SK-N-SH (cell line): ENCODE measurements at regions not wholly inside any gene's neighbourhood (a gene's known extent, or its start where the extent isn't known, plus 50 kb on each side); places are given as distances from the start of the nearest gene placed in this dataset.

Experiments used
- CTCF ChIA-PET: fragments of 300-600, 350-600 bp; formaldehyde crosslinking; extraction: SDS; loops from one replicate; lab custom pipeline; 2021; lab: Yijun Ruan, JAX
- POLR2A ChIA-PET: fragments of 350-600 bp; sonication (Branson Sonifier 250); formaldehyde crosslinking; extraction: SDS; loops from one replicate; lab custom pipeline; 2020; ENCODE audit warnings: antibody characterized with exemption, inconsistent platforms; lab: Yijun Ruan, JAX
- DNase-seq: peaks from one replicate; pipeline ENCODE4 v3.0.0; 2012
- H2AFZ ChIP-seq: fragments of 200-600 bp; sonication (generic); 2 replicates; pipeline ENCODE4 v1.8.1; 2016; ENCODE audit warnings: antibody characterized with exemption, mild to moderate bottlenecking, low read depth
- H3F3A ChIP-seq: fragments of 200-600 bp; sonication (generic); replicated peaks from 2 replicates; pipeline ENCODE3; 2016; ENCODE audit warnings: antibody characterized with exemption, mild to moderate bottlenecking; ENCODE audit not compliant: insufficient read depth
- H3K27ac ChIP-seq, 2 experiments: fragments of 200-500 bp in 1 of 2; fragments of 200-600 bp in 1 of 2; sonication (Bioruptor generic) in 1 of 2; sonication (generic), shearing (Covaris generic) in 1 of 2; 2 replicates each; pipeline versions ENCODE4 v1.5.1 to v1.6.1; 2014 to 2016; ENCODE audit warnings: low read depth in 2 of 2, inconsistent platforms in 1 of 2, low read length in 1 of 2, mild to moderate bottlenecking in 1 of 2, mixed read lengths in 1 of 2
- H3K27me3 ChIP-seq: fragments of 200-600 bp; sonication (generic), shearing (Covaris generic); 2 replicates; pipeline ENCODE4 v1.6.1; 2016; ENCODE audit warnings: mixed run types; ENCODE audit not compliant: insufficient read depth
- H3K36me3 ChIP-seq, 2 experiments: fragments of 200-500 bp in 1 of 2; fragments of 200-600 bp in 1 of 2; sonication (Bioruptor generic) in 1 of 2; sonication (generic) in 1 of 2; replicated peaks in 1 of 2; 2 replicates each; pipeline versions ENCODE3 to v1.5.1; 2014 to 2016; ENCODE audit warnings: low read length in 1 of 2, mild to moderate bottlenecking in 1 of 2; ENCODE audit not compliant: insufficient read depth in 2 of 2, control insufficient read depth in 1 of 2
- H3K4me1 ChIP-seq, 2 experiments: fragments of 200-500 bp in 1 of 2; fragments of 200-600 bp in 1 of 2; sonication (Bioruptor generic) in 1 of 2; sonication (generic), shearing (Covaris generic) in 1 of 2; 2 replicates each; pipeline versions ENCODE4 v1.5.1 to v1.6.1; 2014 to 2016; ENCODE audit warnings: low read depth in 1 of 2, low read length in 1 of 2, mixed run types in 1 of 2; ENCODE audit not compliant: insufficient read depth in 2 of 2, control insufficient read depth in 1 of 2
- H3K4me2 ChIP-seq: fragments of 200-600 bp; sonication (generic), shearing (Covaris generic); 2 replicates; pipeline ENCODE4 v1.6.1; 2017; ENCODE audit warnings: mixed run types
- H3K4me3 ChIP-seq, 2 experiments: fragments of 200-500 bp in 1 of 2; fragments of 200-600 bp in 1 of 2; sonication (Bioruptor generic) in 1 of 2; sonication (generic), shearing (Covaris generic) in 1 of 2; 2 replicates each; pipeline versions ENCODE4 v1.5.1 to v1.8.1; 2014 to 2016; ENCODE audit warnings: low read depth in 2 of 2, inconsistent platforms in 1 of 2, low read length in 1 of 2, mild to moderate bottlenecking in 1 of 2, mixed read lengths in 1 of 2, moderate library complexity in 1 of 2
- H3K79me2 ChIP-seq: fragments of 200-600 bp; sonication (generic); 2 replicates; pipeline ENCODE4 v1.8.1; 2017; ENCODE audit warnings: mild to moderate bottlenecking; ENCODE audit not compliant: insufficient read depth
- H3K9ac ChIP-seq: fragments of 200-600 bp; sonication (generic); 2 replicates; pipeline ENCODE4 v1.6.1; 2017; ENCODE audit warnings: mixed run types
- H3K9me2 ChIP-seq: fragments of 200-600 bp; sonication (generic); 2 replicates; pipeline ENCODE4 v1.6.1; 2017; ENCODE audit warnings: mixed run types
- H3K9me3 ChIP-seq: fragments of 200-600 bp; sonication (generic); 2 replicates; pipeline ENCODE4 v1.6.1; 2017; ENCODE audit warnings: mixed run types, mild to moderate bottlenecking, moderate library complexity
- H4K20me1 ChIP-seq: fragments of 200-600 bp; sonication (generic); 2 replicates; pipeline ENCODE4 v1.6.1; 2017; ENCODE audit warnings: mild to moderate bottlenecking, mixed run types; ENCODE audit not compliant: insufficient read depth
- EP300 ChIP-seq, 2 experiments: IDR thresholded peaks; 2 replicates each; pipeline versions ENCODE4 v1.4.0 to v1.6.1; 2012; ENCODE audit warnings: borderline replicate concordance in 1 of 2, low read depth in 1 of 2, low read length in 1 of 2
- EZH2phosphoT487 ChIP-seq: fragments of 200-600 bp; sonication (generic); IDR thresholded peaks from 2 replicates; pipeline ENCODE4 v1.6.1; 2017; ENCODE audit warnings: low read depth, mixed run types, mild to moderate bottlenecking, antibody characterized with exemption, moderate library complexity, borderline replicate concordance
- FOXM1 ChIP-seq: IDR thresholded peaks from 2 replicates; pipeline ENCODE4 v1.4.0; 2012; ENCODE audit warnings: low read depth, mild to moderate bottlenecking
- GATA2 ChIP-seq: sonication (generic); formaldehyde crosslinking; IDR thresholded peaks from 2 replicates; pipeline ENCODE4 v1.5.0; 2020; ENCODE audit warnings: mild to moderate bottlenecking, missing genetic modification reagents
- IRF3 ChIP-seq: fragments of 150-350 bp; IDR thresholded peaks from 2 replicates; pipeline ENCODE4 v1.6.1; 2016; ENCODE audit warnings: mild to moderate bottlenecking, low read depth, low read length
- JUND ChIP-seq: IDR thresholded peaks from 2 replicates; pipeline ENCODE4 v1.4.0; 2012
- MXI1 ChIP-seq: IDR thresholded peaks from 2 replicates; pipeline ENCODE4 v1.6.1; 2012; ENCODE audit warnings: mild to moderate bottlenecking, low read depth, low read length, improper control_type of control experiment
- NFIC ChIP-seq: IDR thresholded peaks from 2 replicates; pipeline ENCODE4 v1.4.0; 2012; ENCODE audit warnings: borderline replicate concordance
- NRF1 ChIP-seq: IDR thresholded peaks from 2 replicates; pipeline ENCODE4 v1.6.1; 2012; ENCODE audit warnings: low read depth, mild to moderate bottlenecking, low read length
- RCOR1 ChIP-seq: fragments of 150-350 bp; IDR thresholded peaks from 2 replicates; pipeline ENCODE4 v1.6.1; 2017; ENCODE audit warnings: antibody characterized with exemption, low read length
- RFX5 ChIP-seq: IDR thresholded peaks from 2 replicates; pipeline ENCODE4 v1.6.1; 2012; ENCODE audit warnings: mild to moderate bottlenecking, improper control_type of control experiment, low read length
- RXRA ChIP-seq: IDR thresholded peaks from 2 replicates; pipeline ENCODE4 v1.4.0; 2012; ENCODE audit warnings: low read depth, mild to moderate bottlenecking, borderline replicate concordance
- SIN3A ChIP-seq: IDR thresholded peaks from 2 replicates; pipeline ENCODE4 v1.6.1; 2012; ENCODE audit warnings: low read depth, mild to moderate bottlenecking, low read length, moderate library complexity, borderline replicate concordance
- TAF1 ChIP-seq: IDR thresholded peaks from 2 replicates; pipeline ENCODE4 v1.6.1; 2012; ENCODE audit warnings: low read depth, mild to moderate bottlenecking, low read length, moderate library complexity, borderline replicate concordance
- USF2 ChIP-seq: fragments of 150-350 bp; IDR thresholded peaks from 2 replicates; pipeline ENCODE4 v1.6.1; 2017; ENCODE audit warnings: antibody characterized with exemption, low read length, low read depth, borderline replicate concordance
- YY1 ChIP-seq: IDR thresholded peaks from 2 replicates; pipeline ENCODE4 v1.4.0; 2012; ENCODE audit warnings: low read depth, mild to moderate bottlenecking
- ZBTB33 ChIP-seq: IDR thresholded peaks from 2 replicates; pipeline ENCODE4 v1.4.0; 2012; ENCODE audit warnings: low read depth, borderline replicate concordance
- WGBS: methylation state at CpG from one replicate; pipeline ENCODE4 v1.1.6; 2017; ENCODE audit warnings: low lambda C conversion rate; 5-methylcytosine and 5-hydroxymethylcytosine counted together
- TF ChIP-seq, protein P1 (sequence below): IDR thresholded peaks from 2 replicates; pipeline ENCODE4 v1.6.1; 2012; ENCODE audit warnings: mild to moderate bottlenecking, low read depth, low read length, moderate library complexity
- TF ChIP-seq, protein P2 (sequence below): fragments of 200-600 bp; sonication (generic); IDR thresholded peaks from 2 replicates; pipeline ENCODE4 v1.6.1; 2017; ENCODE audit warnings: antibody characterized with exemption, mild to moderate bottlenecking, moderate library complexity

GRCh38 chr16:63326736-63327339 is 1290.6 kb upstream of the CDH8 start:
- H3K79me2 ChIP-seq: no peaks in the 10 kb centered on the region
- H3K9me2 ChIP-seq: no peaks in the 10 kb centered on the region
- no peaks in the 10 kb centered on the region for H4K20me1 ChIP-seq
- H3F3A ChIP-seq: peaks cover 30% of the 10 kb centered on the region
- POLR2A ChIA-PET: no interaction called here
- no peak for DNase-seq
- WGBS: 74% methylated on average over 3 of the region's 3 CpGs
- no peaks in the 10 kb centered on the region for H3K9me3 ChIP-seq
- no peak overlapping the region for H2AFZ ChIP-seq
- H3K9ac ChIP-seq: no peak overlapping the region
- peaks cover 0 to 15% of the 10 kb centered on the region in 2 experiments; a peak in 2 of 4 replicates for H3K4me1 ChIP-seq
- no peak for TF ChIP-seq IRF3
- TF ChIP-seq RCOR1: no peak
- no peak for TF ChIP-seq MXI1
- TF ChIP-seq ZBTB33: no peak
- no peak for TF ChIP-seq USF2
- no peak for TF ChIP-seq JUND
- TF ChIP-seq SIN3A: no peak
- TF ChIP-seq YY1: no peak
- TF ChIP-seq FOXM1: no peak
- TF ChIP-seq TAF1: no peak
- no peak for TF ChIP-seq GATA2 (CRISPR knock-in tag)
- TF ChIP-seq RFX5: no peak
- TF ChIP-seq, protein P1, sequence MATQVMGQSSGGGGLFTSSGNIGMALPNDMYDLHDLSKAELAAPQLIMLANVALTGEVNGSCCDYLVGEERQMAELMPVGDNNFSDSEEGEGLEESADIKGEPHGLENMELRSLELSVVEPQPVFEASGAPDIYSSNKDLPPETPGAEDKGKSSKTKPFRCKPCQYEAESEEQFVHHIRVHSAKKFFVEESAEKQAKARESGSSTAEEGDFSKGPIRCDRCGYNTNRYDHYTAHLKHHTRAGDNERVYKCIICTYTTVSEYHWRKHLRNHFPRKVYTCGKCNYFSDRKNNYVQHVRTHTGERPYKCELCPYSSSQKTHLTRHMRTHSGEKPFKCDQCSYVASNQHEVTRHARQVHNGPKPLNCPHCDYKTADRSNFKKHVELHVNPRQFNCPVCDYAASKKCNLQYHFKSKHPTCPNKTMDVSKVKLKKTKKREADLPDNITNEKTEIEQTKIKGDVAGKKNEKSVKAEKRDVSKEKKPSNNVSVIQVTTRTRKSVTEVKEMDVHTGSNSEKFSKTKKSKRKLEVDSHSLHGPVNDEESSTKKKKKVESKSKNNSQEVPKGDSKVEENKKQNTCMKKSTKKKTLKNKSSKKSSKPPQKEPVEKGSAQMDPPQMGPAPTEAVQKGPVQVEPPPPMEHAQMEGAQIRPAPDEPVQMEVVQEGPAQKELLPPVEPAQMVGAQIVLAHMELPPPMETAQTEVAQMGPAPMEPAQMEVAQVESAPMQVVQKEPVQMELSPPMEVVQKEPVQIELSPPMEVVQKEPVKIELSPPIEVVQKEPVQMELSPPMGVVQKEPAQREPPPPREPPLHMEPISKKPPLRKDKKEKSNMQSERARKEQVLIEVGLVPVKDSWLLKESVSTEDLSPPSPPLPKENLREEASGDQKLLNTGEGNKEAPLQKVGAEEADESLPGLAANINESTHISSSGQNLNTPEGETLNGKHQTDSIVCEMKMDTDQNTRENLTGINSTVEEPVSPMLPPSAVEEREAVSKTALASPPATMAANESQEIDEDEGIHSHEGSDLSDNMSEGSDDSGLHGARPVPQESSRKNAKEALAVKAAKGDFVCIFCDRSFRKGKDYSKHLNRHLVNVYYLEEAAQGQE: no peak
- TF ChIP-seq NRF1: no peak
- no peak for TF ChIP-seq NFIC
- TF ChIP-seq, protein P2, sequence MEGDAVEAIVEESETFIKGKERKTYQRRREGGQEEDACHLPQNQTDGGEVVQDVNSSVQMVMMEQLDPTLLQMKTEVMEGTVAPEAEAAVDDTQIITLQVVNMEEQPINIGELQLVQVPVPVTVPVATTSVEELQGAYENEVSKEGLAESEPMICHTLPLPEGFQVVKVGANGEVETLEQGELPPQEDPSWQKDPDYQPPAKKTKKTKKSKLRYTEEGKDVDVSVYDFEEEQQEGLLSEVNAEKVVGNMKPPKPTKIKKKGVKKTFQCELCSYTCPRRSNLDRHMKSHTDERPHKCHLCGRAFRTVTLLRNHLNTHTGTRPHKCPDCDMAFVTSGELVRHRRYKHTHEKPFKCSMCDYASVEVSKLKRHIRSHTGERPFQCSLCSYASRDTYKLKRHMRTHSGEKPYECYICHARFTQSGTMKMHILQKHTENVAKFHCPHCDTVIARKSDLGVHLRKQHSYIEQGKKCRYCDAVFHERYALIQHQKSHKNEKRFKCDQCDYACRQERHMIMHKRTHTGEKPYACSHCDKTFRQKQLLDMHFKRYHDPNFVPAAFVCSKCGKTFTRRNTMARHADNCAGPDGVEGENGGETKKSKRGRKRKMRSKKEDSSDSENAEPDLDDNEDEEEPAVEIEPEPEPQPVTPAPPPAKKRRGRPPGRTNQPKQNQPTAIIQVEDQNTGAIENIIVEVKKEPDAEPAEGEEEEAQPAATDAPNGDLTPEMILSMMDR: no peak
- no peak for TF ChIP-seq RXRA
- no peak for TF ChIP-seq EP300 (IDR thresholded peaks at IDR 0.05; ENCODE audit: borderline replicate concordance in 1 of 2, low read depth in 1 of 2, low read length in 1 of 2)
- TF ChIP-seq EZH2phosphoT487: no peak
- TF ChIP-seq, all 33 proteins: peak for 0
- Histone ChIP-seq H3K27me3 (no peaks in the 10 kb centered on the region), H3K4me3 (no peak overlapping the region), H3K27ac (no peak overlapping the region), H3K36me3 (no peaks in the 10 kb centered on the region), H3K4me2 (no peak overlapping the region)
- CTCF ChIA-PET: no interaction called here
